Muscle layer of colon (tissue), 2 donors: ENCODE measurements at regions not wholly inside any gene's neighbourhood (a gene's known extent, or its start where the extent isn't known, plus 50 kb on each side); places are given as distances from the start of the nearest gene placed in this dataset.

Experiments
- H3K27ac ChIP-seq: one replicate; pipeline ENCODE4 v1.7.0; 2013; ENCODE audit warnings: low read depth, mild to moderate bottlenecking, low read length, moderate library complexity
- H3K27me3 ChIP-seq, 2 donors: one replicate each; pipeline ENCODE4 v1.7.0; 2013; ENCODE audit warnings: low read length in 2 of 2, mild to moderate bottlenecking in 2 of 2; ENCODE audit not compliant: insufficient read depth in 2 of 2, control insufficient read depth in 1 of 2
- H3K36me3 ChIP-seq: one replicate; pipeline ENCODE4 v1.7.0; 2013; ENCODE audit warnings: mild to moderate bottlenecking, low read length; ENCODE audit not compliant: insufficient read depth
- H3K4me1 ChIP-seq: one replicate; pipeline ENCODE4 v1.7.0; 2013; ENCODE audit warnings: mild to moderate bottlenecking, low read length; ENCODE audit not compliant: insufficient read depth
- H3K4me3 ChIP-seq, 2 donors: one replicate each; pipeline ENCODE4 v1.7.0; 2013; ENCODE audit warnings: low read length in 2 of 2, low read depth in 1 of 2, mild to moderate bottlenecking in 1 of 2, moderate library complexity in 1 of 2
- H3K9ac ChIP-seq: one replicate; pipeline ENCODE4 v1.7.0; 2013; ENCODE audit warnings: low read length
- H3K9me3 ChIP-seq: one replicate; pipeline ENCODE4 v1.7.0; 2013; ENCODE audit warnings: mild to moderate bottlenecking, low read length
- donor health status: abdominal sarcoma.
- donor health status: Adenocarcinoma of cecum.

GRCh38 chr5:58246461-58246944 is 213.4 kb downstream of the PLK2 start:
- no peaks in the 10 kb centered on the region for H3K36me3 ChIP-seq
- no peak overlapping the region for H3K9ac ChIP-seq
- H3K4me3 ChIP-seq: no peak overlapping the region
- H3K27ac ChIP-seq: no peak overlapping the region
- no peaks in the 10 kb centered on the region for H3K4me1 ChIP-seq
- no peaks in the 10 kb centered on the region for H3K9me3 ChIP-seq
- no peaks in the 10 kb centered on the region for H3K27me3 ChIP-seq

DNA sequence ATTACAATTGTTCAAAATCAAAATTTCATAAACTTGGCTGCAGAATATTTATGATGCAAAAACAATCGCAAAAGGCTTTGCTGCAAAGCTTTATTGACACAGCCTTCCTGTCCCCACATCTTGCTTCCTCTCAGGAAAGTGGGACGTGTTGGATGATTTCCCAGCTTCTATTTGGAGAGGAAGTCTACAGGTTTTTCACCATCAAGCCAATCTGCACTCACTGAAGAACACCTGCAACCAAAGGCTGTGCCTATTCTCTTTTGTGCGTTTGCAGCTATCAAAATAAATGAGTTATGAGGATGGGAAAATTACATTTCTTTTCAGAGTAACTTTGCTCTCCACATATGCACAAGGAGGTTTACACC is 214.4 kb downstream of the PLK2 start:
- Histone ChIP-seq H3K9me3 (no peaks in the 10 kb centered on the region), H3K36me3 (no peaks in the 10 kb centered on the region), H3K4me1 (no peaks in the 10 kb centered on the region), H3K9ac (no peak overlapping the region), H3K4me3 (no peak overlapping the region), H3K27ac (no peak overlapping the region), H3K27me3 (no peaks in the 10 kb centered on the region)

- Histone ChIP-seq H3K36me3 (no peaks in the 10 kb centered on the region), H3K4me3 (no peak overlapping the region), H3K9me3 (no peaks in the 10 kb centered on the region), H3K27ac (no peak overlapping the region), H3K27me3 (no peaks in the 10 kb centered on the region), H3K9ac (no peak overlapping the region), H3K4me1 (no peaks in the 10 kb centered on the region)
Measured at GRCh38 chr5:58244819-58245475, 214.9 kb downstream of the PLK2 start.

DNA sequence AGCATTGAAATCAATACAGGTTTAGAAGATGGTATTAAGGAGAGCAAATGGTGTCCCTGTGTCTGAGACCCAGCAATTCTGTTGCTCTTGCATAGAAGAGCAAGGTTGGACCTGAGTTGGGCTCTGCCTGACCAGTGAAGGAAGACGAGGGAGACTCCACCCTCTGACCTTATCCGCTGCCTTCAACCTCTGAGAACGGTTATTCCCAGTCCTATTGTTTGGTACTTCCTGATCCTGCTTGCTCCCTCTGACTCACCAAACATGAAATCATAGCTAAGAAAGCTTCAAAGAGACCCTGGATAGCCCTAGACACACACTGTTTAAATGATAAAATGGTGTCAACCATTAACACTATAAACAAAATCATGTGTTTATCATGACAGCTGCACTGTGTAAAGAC is 218.5 kb downstream of the PLK2 start:
- Histone ChIP-seq H3K9ac (no peak overlapping the region), H3K4me1 (no peaks in the 10 kb centered on the region), H3K4me3 (no peak overlapping the region), H3K9me3 (no peaks in the 10 kb centered on the region), H3K36me3 (no peaks in the 10 kb centered on the region), H3K27ac (no peak overlapping the region), H3K27me3 (no peaks in the 10 kb centered on the region)

DNA sequence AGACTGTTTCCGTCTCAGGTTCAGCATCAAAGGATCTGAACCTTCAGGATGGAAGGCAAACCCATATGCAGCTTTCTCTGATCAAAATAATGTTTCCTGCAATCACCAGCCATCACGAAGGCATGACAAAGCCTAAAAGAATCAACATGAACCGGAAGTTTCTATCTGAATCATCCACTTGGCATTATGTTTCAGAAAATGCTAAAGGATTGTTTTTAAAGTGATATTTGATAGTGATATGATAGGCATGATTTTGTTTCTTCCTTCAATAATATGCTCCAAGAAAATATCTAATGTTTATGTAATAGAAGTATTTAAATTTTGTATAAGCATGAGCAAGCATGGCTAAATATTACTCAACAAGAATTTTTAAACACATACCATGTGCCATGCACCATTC is 219.6 kb downstream of the PLK2 start:
- Histone ChIP-seq H3K27ac (no peak overlapping the region), H3K9ac (no peak overlapping the region)

GRCh38 chr5:58239731-58240130 is 220.2 kb downstream of the PLK2 start:
- Histone ChIP-seq H3K27ac (no peak overlapping the region), H3K9ac (no peak overlapping the region), H3K4me1 (no peaks in the 10 kb centered on the region), H3K9me3 (no peaks in the 10 kb centered on the region), H3K36me3 (no peaks in the 10 kb centered on the region), H3K4me3 (no peak overlapping the region), H3K27me3 (no peaks in the 10 kb centered on the region)

More for the DNA sequence above, 219.6 kb downstream of the PLK2 start:
- Histone ChIP-seq H3K27me3 (no peaks in the 10 kb centered on the region), H3K4me3 (no peak overlapping the region), H3K4me1 (no peaks in the 10 kb centered on the region), H3K9me3 (no peaks in the 10 kb centered on the region), H3K36me3 (no peaks in the 10 kb centered on the region)

DNA sequence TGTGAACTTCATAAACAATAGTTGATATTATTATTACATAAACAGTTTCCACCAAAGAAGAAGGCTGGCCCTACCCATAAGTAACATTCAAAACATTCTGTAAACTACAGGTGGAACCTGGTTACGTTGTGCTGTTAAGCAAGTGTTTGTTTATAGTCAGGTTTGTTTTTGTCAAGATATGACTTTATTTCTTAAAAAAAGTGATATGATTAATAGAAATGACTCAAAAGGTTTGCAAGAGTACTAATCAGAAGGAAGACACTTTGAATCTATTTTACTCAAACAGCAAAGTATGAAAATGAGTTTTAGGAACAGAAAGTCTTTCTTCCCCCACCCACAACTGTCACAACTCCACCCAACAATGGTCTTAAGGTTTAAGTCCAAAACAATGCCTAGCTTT is 220.8 kb downstream of the PLK2 start:
- Histone ChIP-seq H3K9ac (no peak overlapping the region), H3K4me1 (no peaks in the 10 kb centered on the region), H3K36me3 (no peaks in the 10 kb centered on the region), H3K4me3 (no peak overlapping the region), H3K27me3 (no peaks in the 10 kb centered on the region), H3K27ac (no peak overlapping the region), H3K9me3 (no peaks in the 10 kb centered on the region)

DNA sequence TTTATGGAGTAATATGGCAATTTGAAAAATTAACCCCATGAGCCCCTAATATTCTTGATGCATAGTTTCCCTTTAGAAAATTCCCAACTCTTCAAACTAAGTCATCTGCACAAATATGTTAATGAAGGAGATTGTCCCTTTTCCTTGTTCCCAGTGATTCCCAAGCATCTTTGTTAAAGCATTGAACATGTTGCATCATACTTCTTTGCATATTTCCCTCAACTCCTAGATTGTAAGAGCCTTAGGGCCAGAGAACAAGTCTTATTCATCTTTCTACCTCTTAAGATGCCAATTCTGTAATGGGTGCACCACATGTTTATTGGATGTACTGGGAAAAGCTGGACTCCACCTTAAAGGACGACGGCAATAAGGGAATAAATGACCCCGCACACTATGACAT is 223.4 kb downstream of the PLK2 start:
- no peak overlapping the region for H3K9ac ChIP-seq
- H3K9me3 ChIP-seq: no peaks in the 10 kb centered on the region
- no peaks in the 10 kb centered on the region for H3K36me3 ChIP-seq
- no peaks in the 10 kb centered on the region for H3K27me3 ChIP-seq
- no peaks in the 10 kb centered on the region for H3K4me1 ChIP-seq
- H3K4me3 ChIP-seq: no peak overlapping the region
- no peak overlapping the region for H3K27ac ChIP-seq

DNA sequence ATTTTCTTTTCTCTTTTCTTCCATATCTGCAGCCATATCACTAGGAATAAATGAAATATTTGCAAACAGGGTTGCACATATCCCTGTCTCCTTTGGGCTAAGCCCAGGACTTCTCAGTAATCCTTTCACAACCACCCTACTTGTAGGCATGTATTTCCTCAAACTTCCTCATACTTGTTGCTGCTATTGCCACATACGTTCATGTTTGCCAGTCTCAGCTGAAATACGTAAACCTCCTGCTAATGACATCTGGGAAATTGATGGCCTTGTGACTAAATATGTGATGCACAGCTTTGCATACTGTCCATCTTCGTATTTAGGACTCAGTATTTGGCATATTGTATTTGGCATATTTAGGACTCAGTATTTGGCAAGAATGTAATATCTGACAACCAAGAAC is 224.6 kb downstream of the PLK2 start:
- no peak overlapping the region for H3K4me3 ChIP-seq
- H3K36me3 ChIP-seq: no peaks in the 10 kb centered on the region
- H3K27me3 ChIP-seq: no peaks in the 10 kb centered on the region
- H3K9ac ChIP-seq: no peak overlapping the region
- no peaks in the 10 kb centered on the region for H3K4me1 ChIP-seq
- H3K27ac ChIP-seq: no peak overlapping the region
- H3K9me3 ChIP-seq: no peaks in the 10 kb centered on the region

DNA sequence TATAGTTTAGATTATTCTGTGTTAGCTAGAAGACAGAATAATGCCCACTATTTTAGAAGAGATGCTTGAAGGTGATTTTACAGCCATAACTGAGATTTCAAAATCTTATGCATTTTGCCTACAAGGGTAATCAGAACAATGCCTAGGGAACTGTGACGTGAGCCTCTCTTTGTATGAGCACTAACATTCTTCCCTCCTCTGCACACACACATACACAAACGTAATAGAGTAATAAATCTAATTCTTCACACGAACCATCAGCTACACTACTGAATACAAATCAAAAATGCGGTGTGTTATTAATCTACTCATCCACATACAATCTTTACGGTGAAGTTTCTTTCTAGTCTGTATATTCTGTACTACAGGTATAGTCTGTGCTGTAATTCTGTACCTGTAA is 227.8 kb downstream of the PLK2 start:
- Histone ChIP-seq H3K4me1 (no peaks in the 10 kb centered on the region), H3K36me3 (no peaks in the 10 kb centered on the region), H3K4me3 (no peak overlapping the region), H3K9ac (no peak overlapping the region), H3K27me3 (no peaks in the 10 kb centered on the region), H3K27ac (no peak overlapping the region), H3K9me3 (no peaks in the 10 kb centered on the region)

DNA sequence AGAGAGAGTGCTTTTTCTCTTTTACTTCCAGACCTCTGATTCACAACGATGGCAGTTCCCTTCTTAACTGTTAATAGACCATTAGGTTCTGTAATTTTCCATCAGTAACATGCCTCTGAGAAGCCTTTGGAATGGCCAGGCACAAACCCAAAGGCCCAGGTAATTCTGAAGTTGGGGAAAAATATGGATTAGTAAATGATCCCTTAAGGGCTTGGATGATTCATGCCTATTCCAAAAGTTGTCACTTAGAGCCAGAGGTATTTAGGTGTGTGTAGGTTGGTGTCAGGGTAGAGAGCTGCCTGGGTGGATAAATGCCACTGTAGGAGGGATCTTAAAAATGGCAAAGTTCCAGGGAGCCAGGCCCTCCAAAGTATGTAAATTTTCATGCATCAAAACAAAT is 228.8 kb downstream of the PLK2 start:
- Histone ChIP-seq H3K27ac (no peak overlapping the region), H3K4me1 (no peaks in the 10 kb centered on the region), H3K27me3 (no peaks in the 10 kb centered on the region), H3K9ac (no peak overlapping the region), H3K36me3 (no peaks in the 10 kb centered on the region), H3K9me3 (no peaks in the 10 kb centered on the region), H3K4me3 (no peak overlapping the region)

GRCh38 chr5:58228896-58229295 is 231.0 kb downstream of the PLK2 start:
- Histone ChIP-seq H3K4me3 (no peak overlapping the region), H3K36me3 (no peaks in the 10 kb centered on the region), H3K9me3 (no peaks in the 10 kb centered on the region), H3K4me1 (no peaks in the 10 kb centered on the region), H3K27me3 (no peaks in the 10 kb centered on the region), H3K27ac (no peak overlapping the region), H3K9ac (no peak overlapping the region)
